ENCODE measurements at regions not wholly inside any gene's neighbourhood (a gene's known extent, or its start where the extent isn't known, plus 50 kb on each side); places are given as distances from the start of the nearest gene placed in this dataset.

GRCh38 chr21:21997390-21998333 lies 999.5 kb downstream of the NCAM2 start:
- TF ChIP-seq CTCF (IDR thresholded peaks at IDR 0.05) (no peak), POLR2A (IDR thresholded peaks at IDR 0.05) (no peak)

Data from Peyer's patch (tissue), 4 donors.